Neural cell (in vitro differentiated cells): ENCODE measurements at regions not wholly inside any gene's neighbourhood (a gene's known extent, or its start where the extent isn't known, plus 50 kb on each side); places are given as distances from the start of the nearest gene placed in this dataset.

Source experiments
- H2AFZ ChIP-seq: fragments of 200-600, 300-800 bp; sonication (generic), shearing (Covaris generic); 2 replicates; pipeline ENCODE4 v1.6.0; 2014; ENCODE audit warnings: low read depth, mild to moderate bottlenecking, antibody characterized with exemption, low read length, moderate library complexity
- H3F3A ChIP-seq: fragments of 200-600 bp; shearing (Covaris generic); 2 replicates; pipeline ENCODE4 v1.6.1; 2016; ENCODE audit warnings: mild to moderate bottlenecking, moderate library complexity, mixed read lengths, antibody characterized with exemption, low read length; ENCODE audit not compliant: insufficient read depth, poor library complexity, severe bottlenecking
- H3K27ac ChIP-seq: fragments of 200-600, 300-800 bp; sonication (generic), shearing (Covaris generic); 2 replicates; pipeline ENCODE4 v1.5.1; 2014; ENCODE audit warnings: mild to moderate bottlenecking, low read length, moderate library complexity
- H3K27me3 ChIP-seq: fragments of 300-800, 200-600 bp; sonication (generic), shearing (Covaris generic); 2 replicates; pipeline ENCODE4 v1.6.0; 2014; ENCODE audit warnings: mild to moderate bottlenecking, low read depth, low read length, moderate library complexity; ENCODE audit not compliant: insufficient read depth
- H3K36me3 ChIP-seq: fragments of 300-800, 200-600 bp; sonication (generic), shearing (Covaris generic); 2 replicates; pipeline ENCODE4 v1.5.1; 2014; ENCODE audit warnings: mild to moderate bottlenecking, antibody characterized with exemption, low read length, moderate library complexity; ENCODE audit not compliant: insufficient read depth
- H3K4me2 ChIP-seq: fragments of 300-800, 200-600 bp; sonication (generic), shearing (Covaris generic); 2 replicates; pipeline ENCODE4 v1.6.0; 2014; ENCODE audit warnings: mild to moderate bottlenecking, low read length
- H3K4me3 ChIP-seq: fragments of 300-800, 200-600 bp; sonication (generic), shearing (Covaris generic); 2 replicates; pipeline ENCODE4 v1.5.1; 2014; ENCODE audit warnings: mild to moderate bottlenecking, low read length, moderate library complexity
- H3K79me2 ChIP-seq: fragments of 200-600 bp; shearing (Covaris generic); replicated peaks from 2 replicates; pipeline ENCODE4 v1.6.0; 2014; ENCODE audit warnings: mild to moderate bottlenecking, low read length, moderate library complexity; ENCODE audit not compliant: insufficient read depth
- H3K9ac ChIP-seq: fragments of 300-800, 200-600 bp; sonication (generic), shearing (Covaris generic); 2 replicates; pipeline ENCODE4 v1.6.1; 2016; ENCODE audit warnings: mild to moderate bottlenecking, low read length, mixed read lengths
- H3K9me2 ChIP-seq: fragments of 200-600 bp; shearing (Covaris generic); 2 replicates; pipeline ENCODE4 v1.6.1; 2016; ENCODE audit warnings: mild to moderate bottlenecking, low read length, mixed read lengths; ENCODE audit not compliant: insufficient read depth
- H3K9me3 ChIP-seq: fragments of 200-600, 300-800 bp; sonication (generic), shearing (Covaris generic); 2 replicates; pipeline ENCODE4 v1.6.1; 2016; ENCODE audit warnings: mild to moderate bottlenecking, mixed run types, low read length, moderate library complexity, mixed read lengths
- H4K20me1 ChIP-seq: fragments of 200-600 bp; shearing (Covaris generic); 2 replicates; pipeline ENCODE4 v1.6.1; 2016; ENCODE audit warnings: mild to moderate bottlenecking, mixed run types; ENCODE audit not compliant: insufficient read depth
- CTCF ChIP-seq: fragments of 450-650 bp; IDR thresholded peaks from 2 replicates; pipeline ENCODE4 v1.5.1; 2014; ENCODE audit warnings: antibody characterized with exemption, mild to moderate bottlenecking, moderate library complexity; ENCODE audit not compliant: poor library complexity, severe bottlenecking
- EP300 ChIP-seq: fragments of 450-650 bp; conservative IDR thresholded peaks from 2 replicates; pipeline ENCODE4 v1.6.1; 2014; ENCODE audit warnings: antibody characterized with exemption, mild to moderate bottlenecking, moderate library complexity; ENCODE audit not compliant: poor library complexity, severe bottlenecking
- EZH2 ChIP-seq: fragments of 200-600, 300-800 bp; shearing (Covaris generic), sonication (generic); IDR thresholded peaks from 2 replicates; pipeline ENCODE4 v1.6.1; 2014; ENCODE audit warnings: antibody characterized with exemption, low read length, borderline replicate concordance, mild to moderate bottlenecking; ENCODE audit not compliant: insufficient read depth, poor library complexity, severe bottlenecking
- MXI1 ChIP-seq: fragments of 450-650 bp; conservative IDR thresholded peaks from 2 replicates; pipeline ENCODE4 v1.6.1; 2014; ENCODE audit warnings: antibody characterized with exemption, mild to moderate bottlenecking; ENCODE audit not compliant: poor library complexity, severe bottlenecking
- POLR2AphosphoS5 ChIP-seq: IDR thresholded peaks from 2 replicates; pipeline ENCODE4 v1.6.1; 2012
- RAD21 ChIP-seq: fragments of 450-650 bp; conservative IDR thresholded peaks from 2 replicates; pipeline ENCODE4 v1.6.1; 2014; ENCODE audit warnings: antibody characterized with exemption, mild to moderate bottlenecking, moderate library complexity
- REST ChIP-seq: IDR thresholded peaks from 2 replicates; pipeline ENCODE4 v1.6.1; 2012; ENCODE audit warnings: borderline replicate concordance
- SMC3 ChIP-seq: fragments of 450-650 bp; conservative IDR thresholded peaks from 2 replicates; pipeline ENCODE4 v1.6.1; 2014; ENCODE audit warnings: antibody characterized with exemption, mild to moderate bottlenecking, moderate library complexity; ENCODE audit not compliant: poor library complexity
- TAF1 ChIP-seq: IDR thresholded peaks from 2 replicates; pipeline ENCODE4 v1.6.1; 2012; ENCODE audit warnings: low read depth

GRCh38 chr12:40464121-40464520 is 228.1 kb upstream of the CNTN1 start:
- Histone ChIP-seq H3K4me3 (no peak overlapping the region), H4K20me1 (no peaks in the 10 kb centered on the region), H3K36me3 (no peaks in the 10 kb centered on the region), H3K9me3 (no peaks in the 10 kb centered on the region), H3K27ac (no peak overlapping the region), H3K27me3 (no peaks in the 10 kb centered on the region), H3K9ac (no peak overlapping the region), H3K9me2 (no peaks in the 10 kb centered on the region), H2AFZ (no peak overlapping the region), H3K79me2 (no peaks in the 10 kb centered on the region), H3K4me2 (no peak overlapping the region), H3F3A (no peaks in the 10 kb centered on the region)
- TF ChIP-seq RAD21 (no peak), TAF1 (no peak), REST (no peak), EP300 (no peak), MXI1 (no peak), SMC3 (no peak), CTCF (no peak), POLR2AphosphoS5 (no peak), EZH2 (no peak)

- Histone ChIP-seq H3K36me3 (no peaks in the 10 kb centered on the region), H3K9ac (no peak overlapping the region), H3K9me3 (no peaks in the 10 kb centered on the region), H4K20me1 (no peaks in the 10 kb centered on the region), H3F3A (no peaks in the 10 kb centered on the region), H3K4me2 (no peak overlapping the region), H3K27ac (no peak overlapping the region), H3K4me3 (no peak overlapping the region), H3K9me2 (no peaks in the 10 kb centered on the region), H3K27me3 (no peaks in the 10 kb centered on the region), H2AFZ (no peak overlapping the region), H3K79me2 (no peaks in the 10 kb centered on the region)
- TF ChIP-seq POLR2AphosphoS5: no peak
- TF ChIP-seq EP300: no peak
- TF ChIP-seq TAF1: no peak
- TF ChIP-seq RAD21: no peak
- no peak for TF ChIP-seq CTCF
- no peak for TF ChIP-seq REST
- TF ChIP-seq SMC3: no peak
- no peak for TF ChIP-seq MXI1
- no peak for TF ChIP-seq EZH2
Measured at GRCh38 chr12:40469736-40470135, 222.5 kb upstream of the CNTN1 start.
